ENCODE measurements at regions not wholly inside any gene's neighbourhood (a gene's known extent, or its start where the extent isn't known, plus 50 kb on each side); places are given as distances from the start of the nearest gene placed in this dataset.

DNA sequence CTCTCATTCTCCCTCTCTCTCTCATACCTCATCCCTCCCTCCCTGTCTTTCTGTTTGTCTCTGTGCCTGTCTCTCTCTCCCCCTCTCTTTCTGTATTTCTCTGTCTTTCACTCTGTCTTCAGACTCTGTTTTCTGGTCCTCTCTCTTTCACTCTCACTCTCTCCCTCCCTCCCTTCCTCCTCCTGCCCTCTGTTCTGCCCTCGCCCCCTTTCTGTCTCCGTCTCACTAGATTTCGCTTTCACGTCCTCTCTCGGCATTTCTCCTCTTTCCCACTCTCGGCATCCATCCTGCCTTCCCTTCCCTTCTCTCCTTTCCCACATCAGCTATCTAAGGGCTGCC is 183.0 kb downstream of the PHETA1 start:
- no peak for TF ChIP-seq CTCF (IDR thresholded peaks at IDR 0.05; ENCODE audit: insufficient read depth, low read depth, low read length)
- no peak for TF ChIP-seq EZH2 (IDR thresholded peaks at IDR 0.05; ENCODE audit: insufficient read depth, low read length)
